ENCODE measurements at regions not wholly inside any gene's neighbourhood (a gene's known extent, or its start where the extent isn't known, plus 50 kb on each side); places are given as distances from the start of the nearest gene placed in this dataset.

GRCh38 chr12:115491511-115492250, 785.8 kb downstream of the MED13L start:
- TF ChIP-seq EZH2 (IDR thresholded peaks at IDR 0.05; ENCODE audit: low read length, missing control alignments) = no peak
- TF ChIP-seq CTCF (conservative IDR thresholded peaks at IDR 0.05 in 1 of 2, IDR thresholded peaks at IDR 0.05 in 1 of 2; ENCODE audit: low read depth in 1 of 2, low read length in 2 of 2) = no peak

Measured in fibroblast of lung (primary cell).